ENCODE measurements at regions not wholly inside any gene's neighbourhood (a gene's known extent, or its start where the extent isn't known, plus 50 kb on each side); places are given as distances from the start of the nearest gene placed in this dataset.

DNA sequence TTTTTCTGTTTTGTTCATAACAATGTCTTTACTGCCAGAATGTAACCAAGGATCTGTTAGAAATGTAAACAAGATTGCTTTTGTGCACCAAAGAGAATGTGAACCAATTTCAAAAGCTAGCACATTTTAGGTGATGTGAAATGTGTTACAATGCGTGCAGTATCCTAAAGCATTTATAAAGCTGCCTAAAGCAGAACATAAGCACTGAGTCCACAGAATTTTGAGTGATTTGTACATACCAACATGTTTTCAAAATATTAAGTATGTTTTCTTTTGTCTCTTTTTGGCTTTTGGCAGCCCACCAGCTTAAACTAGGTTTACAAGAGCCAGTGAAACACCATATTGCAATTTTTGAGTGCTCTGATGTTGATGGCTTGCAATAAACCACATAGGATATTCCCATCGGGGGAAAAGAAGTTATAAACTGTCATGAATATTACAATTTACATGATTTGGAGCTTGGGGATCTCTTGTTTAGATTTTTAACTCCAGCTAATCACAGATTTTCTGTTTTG lies 364.0 kb downstream of the ZIC1 start:
- Histone ChIP-seq H3F3A (replicated peaks; ENCODE audit: low read depth) (no peaks in the 10 kb centered on the region), H4K20me1 (replicated peaks; ENCODE audit: insufficient read depth) (no peaks in the 10 kb centered on the region), H3K27ac (ENCODE audit: low read depth) (no peak overlapping the region), H2AFZ (no peak overlapping the region; the same call in 1 of the 2 replicates), H3K79me2 (replicated peaks; ENCODE audit: insufficient read depth) (no peaks in the 10 kb centered on the region), H3K4me2 (no peak overlapping the region), H3K27me3 (ENCODE audit: insufficient read depth) (no peaks in the 10 kb centered on the region), H3K9me2 (ENCODE audit: insufficient read depth) (no peaks in the 10 kb centered on the region; the same call in 1 of the 2 replicates), H3K4me1 (ENCODE audit: insufficient read depth) (no peaks in the 10 kb centered on the region), H3K36me3 (ENCODE audit: insufficient read depth) (no peaks in the 10 kb centered on the region), H3K4me3 (no peak overlapping the region)
- Mint-ChIP-seq H3K4me1 (no peaks in the 10 kb centered on the region), H3K27ac (no peak overlapping the region), H3K4me3 (no peak overlapping the region), H3K36me3 (ENCODE audit: low read depth) (no peaks in the 10 kb centered on the region), H3K27me3 (ENCODE audit: insufficient read depth, low read depth, poor library complexity) (no peaks in the 10 kb centered on the region), H3K9me3 (no peaks in the 10 kb centered on the region)
- no peak for ATAC-seq
- no peak for DNase-seq (ENCODE audit: low spot score)
- no peak for TF ChIP-seq EZH2 (IDR thresholded peaks at IDR 0.05; ENCODE audit: low read depth, unreplicated experiment)
- no peak for TF ChIP-seq ZNF114 (CRISPR knock-in tag; IDR thresholded peaks at IDR 0.05)
- TF ChIP-seq ETS1 (IDR thresholded peaks at IDR 0.05): no peak
- TF ChIP-seq, protein P1, sequence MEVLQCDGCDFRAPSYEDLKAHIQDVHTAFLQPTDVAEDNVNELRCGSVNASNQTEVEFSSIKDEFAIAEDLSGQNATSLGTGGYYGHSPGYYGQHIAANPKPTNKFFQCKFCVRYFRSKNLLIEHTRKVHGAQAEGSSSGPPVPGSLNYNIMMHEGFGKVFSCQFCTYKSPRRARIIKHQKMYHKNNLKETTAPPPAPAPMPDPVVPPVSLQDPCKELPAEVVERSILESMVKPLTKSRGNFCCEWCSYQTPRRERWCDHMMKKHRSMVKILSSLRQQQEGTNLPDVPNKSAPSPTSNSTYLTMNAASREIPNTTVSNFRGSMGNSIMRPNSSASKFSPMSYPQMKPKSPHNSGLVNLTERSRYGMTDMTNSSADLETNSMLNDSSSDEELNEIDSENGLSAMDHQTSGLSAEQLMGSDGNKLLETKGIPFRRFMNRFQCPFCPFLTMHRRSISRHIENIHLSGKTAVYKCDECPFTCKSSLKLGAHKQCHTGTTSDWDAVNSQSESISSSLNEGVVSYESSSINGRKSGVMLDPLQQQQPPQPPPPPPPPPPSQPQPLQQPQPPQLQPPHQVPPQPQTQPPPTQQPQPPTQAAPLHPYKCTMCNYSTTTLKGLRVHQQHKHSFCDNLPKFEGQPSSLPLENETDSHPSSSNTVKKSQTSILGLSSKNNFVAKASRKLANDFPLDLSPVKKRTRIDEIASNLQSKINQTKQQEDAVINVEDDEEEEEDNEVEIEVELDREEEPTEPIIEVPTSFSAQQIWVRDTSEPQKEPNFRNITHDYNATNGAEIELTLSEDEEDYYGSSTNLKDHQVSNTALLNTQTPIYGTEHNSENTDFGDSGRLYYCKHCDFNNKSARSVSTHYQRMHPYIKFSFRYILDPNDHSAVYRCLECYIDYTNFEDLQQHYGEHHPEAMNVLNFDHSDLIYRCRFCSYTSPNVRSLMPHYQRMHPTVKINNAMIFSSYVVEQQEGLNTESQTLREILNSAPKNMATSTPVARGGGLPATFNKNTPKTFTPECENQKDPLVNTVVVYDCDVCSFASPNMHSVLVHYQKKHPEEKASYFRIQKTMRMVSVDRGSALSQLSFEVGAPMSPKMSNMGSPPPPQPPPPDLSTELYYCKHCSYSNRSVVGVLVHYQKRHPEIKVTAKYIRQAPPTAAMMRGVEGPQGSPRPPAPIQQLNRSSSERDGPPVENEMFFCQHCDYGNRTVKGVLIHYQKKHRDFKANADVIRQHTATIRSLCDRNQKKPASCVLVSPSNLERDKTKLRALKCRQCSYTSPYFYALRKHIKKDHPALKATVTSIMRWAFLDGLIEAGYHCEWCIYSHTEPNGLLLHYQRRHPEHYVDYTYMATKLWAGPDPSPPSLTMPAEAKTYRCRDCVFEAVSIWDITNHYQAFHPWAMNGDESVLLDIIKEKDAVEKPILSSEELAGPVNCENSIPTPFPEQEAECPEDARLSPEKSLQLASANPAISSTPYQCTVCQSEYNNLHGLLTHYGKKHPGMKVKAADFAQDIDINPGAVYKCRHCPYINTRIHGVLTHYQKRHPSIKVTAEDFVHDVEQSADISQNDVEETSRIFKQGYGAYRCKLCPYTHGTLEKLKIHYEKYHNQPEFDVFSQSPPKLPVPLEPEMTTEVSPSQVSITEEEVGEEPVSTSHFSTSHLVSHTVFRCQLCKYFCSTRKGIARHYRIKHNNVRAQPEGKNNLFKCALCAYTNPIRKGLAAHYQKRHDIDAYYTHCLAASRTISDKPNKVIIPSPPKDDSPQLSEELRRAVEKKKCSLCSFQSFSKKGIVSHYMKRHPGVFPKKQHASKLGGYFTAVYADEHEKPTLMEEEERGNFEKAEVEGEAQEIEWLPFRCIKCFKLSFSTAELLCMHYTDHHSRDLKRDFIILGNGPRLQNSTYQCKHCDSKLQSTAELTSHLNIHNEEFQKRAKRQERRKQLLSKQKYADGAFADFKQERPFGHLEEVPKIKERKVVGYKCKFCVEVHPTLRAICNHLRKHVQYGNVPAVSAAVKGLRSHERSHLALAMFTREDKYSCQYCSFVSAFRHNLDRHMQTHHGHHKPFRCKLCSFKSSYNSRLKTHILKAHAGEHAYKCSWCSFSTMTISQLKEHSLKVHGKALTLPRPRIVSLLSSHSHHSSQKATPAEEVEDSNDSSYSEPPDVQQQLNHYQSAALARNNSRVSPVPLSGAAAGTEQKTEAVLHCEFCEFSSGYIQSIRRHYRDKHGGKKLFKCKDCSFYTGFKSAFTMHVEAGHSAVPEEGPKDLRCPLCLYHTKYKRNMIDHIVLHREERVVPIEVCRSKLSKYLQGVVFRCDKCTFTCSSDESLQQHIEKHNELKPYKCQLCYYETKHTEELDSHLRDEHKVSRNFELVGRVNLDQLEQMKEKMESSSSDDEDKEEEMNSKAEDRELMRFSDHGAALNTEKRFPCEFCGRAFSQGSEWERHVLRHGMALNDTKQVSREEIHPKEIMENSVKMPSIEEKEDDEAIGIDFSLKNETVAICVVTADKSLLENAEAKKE (CRISPR knock-in tag; IDR thresholded peaks at IDR 0.05): no peak
- no peak for TF ChIP-seq POLR2AphosphoS5 (IDR thresholded peaks at IDR 0.05; ENCODE audit: low read depth)
- TF ChIP-seq NANOG (IDR thresholded peaks at IDR 0.05; ENCODE audit: borderline replicate concordance): no peak
- TF ChIP-seq, protein P2, sequence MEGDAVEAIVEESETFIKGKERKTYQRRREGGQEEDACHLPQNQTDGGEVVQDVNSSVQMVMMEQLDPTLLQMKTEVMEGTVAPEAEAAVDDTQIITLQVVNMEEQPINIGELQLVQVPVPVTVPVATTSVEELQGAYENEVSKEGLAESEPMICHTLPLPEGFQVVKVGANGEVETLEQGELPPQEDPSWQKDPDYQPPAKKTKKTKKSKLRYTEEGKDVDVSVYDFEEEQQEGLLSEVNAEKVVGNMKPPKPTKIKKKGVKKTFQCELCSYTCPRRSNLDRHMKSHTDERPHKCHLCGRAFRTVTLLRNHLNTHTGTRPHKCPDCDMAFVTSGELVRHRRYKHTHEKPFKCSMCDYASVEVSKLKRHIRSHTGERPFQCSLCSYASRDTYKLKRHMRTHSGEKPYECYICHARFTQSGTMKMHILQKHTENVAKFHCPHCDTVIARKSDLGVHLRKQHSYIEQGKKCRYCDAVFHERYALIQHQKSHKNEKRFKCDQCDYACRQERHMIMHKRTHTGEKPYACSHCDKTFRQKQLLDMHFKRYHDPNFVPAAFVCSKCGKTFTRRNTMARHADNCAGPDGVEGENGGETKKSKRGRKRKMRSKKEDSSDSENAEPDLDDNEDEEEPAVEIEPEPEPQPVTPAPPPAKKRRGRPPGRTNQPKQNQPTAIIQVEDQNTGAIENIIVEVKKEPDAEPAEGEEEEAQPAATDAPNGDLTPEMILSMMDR (conservative IDR thresholded peaks at IDR 0.05; ENCODE audit: low read depth in 2 of 2): no peak

Measured in GM23338 (cell line).